ENCODE measurements at regions not wholly inside any gene's neighbourhood (a gene's known extent, or its start where the extent isn't known, plus 50 kb on each side); places are given as distances from the start of the nearest gene placed in this dataset.

- ChIA-PET POLR2A (ENCODE audit: unreplicated experiment) (interaction anchor here (0.5 to 0.6 kb wide), 2 partner anchors 29 to 155 kb away, joined by 3 to 8 read pairs; no protein-coding TSS in a partner anchor), CTCF (no interaction called here)
- no peaks in the 10 kb centered on the region for H4K20me1 ChIP-seq (ENCODE audit: insufficient read depth)
- TF ChIP-seq, protein P1, sequence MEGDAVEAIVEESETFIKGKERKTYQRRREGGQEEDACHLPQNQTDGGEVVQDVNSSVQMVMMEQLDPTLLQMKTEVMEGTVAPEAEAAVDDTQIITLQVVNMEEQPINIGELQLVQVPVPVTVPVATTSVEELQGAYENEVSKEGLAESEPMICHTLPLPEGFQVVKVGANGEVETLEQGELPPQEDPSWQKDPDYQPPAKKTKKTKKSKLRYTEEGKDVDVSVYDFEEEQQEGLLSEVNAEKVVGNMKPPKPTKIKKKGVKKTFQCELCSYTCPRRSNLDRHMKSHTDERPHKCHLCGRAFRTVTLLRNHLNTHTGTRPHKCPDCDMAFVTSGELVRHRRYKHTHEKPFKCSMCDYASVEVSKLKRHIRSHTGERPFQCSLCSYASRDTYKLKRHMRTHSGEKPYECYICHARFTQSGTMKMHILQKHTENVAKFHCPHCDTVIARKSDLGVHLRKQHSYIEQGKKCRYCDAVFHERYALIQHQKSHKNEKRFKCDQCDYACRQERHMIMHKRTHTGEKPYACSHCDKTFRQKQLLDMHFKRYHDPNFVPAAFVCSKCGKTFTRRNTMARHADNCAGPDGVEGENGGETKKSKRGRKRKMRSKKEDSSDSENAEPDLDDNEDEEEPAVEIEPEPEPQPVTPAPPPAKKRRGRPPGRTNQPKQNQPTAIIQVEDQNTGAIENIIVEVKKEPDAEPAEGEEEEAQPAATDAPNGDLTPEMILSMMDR (conservative IDR thresholded peaks at IDR 0.05) = no peak
- TF ChIP-seq EZH2 (IDR thresholded peaks at IDR 0.05; ENCODE audit: low read depth) = no peak
- H3K9me2 ChIP-seq (ENCODE audit: insufficient read depth) = no peaks in the 10 kb centered on the region
- no peaks in the 10 kb centered on the region for H3K4me1 ChIP-seq (replicated peaks; ENCODE audit: insufficient read depth)
- DNase-seq = no peak
- no peak overlapping the region for H3K4me3 ChIP-seq
- H3K9me3 ChIP-seq (ENCODE audit: insufficient read depth, low read depth) = no peaks in the 10 kb centered on the region; the same call in 1 of the 2 replicates
- no peaks in the 10 kb centered on the region for H3K79me2 ChIP-seq (ENCODE audit: low read depth)
- no peaks in the 10 kb centered on the region for H3K27me3 ChIP-seq (ENCODE audit: insufficient read depth, low read depth)
- no peak overlapping the region for H3K27ac ChIP-seq
- H3K4me2 ChIP-seq = no peak overlapping the region
- H3F3A ChIP-seq (ENCODE audit: insufficient read depth, low read depth) = no peaks in the 10 kb centered on the region
- no peaks in the 10 kb centered on the region for H3K36me3 ChIP-seq (ENCODE audit: low read depth)
- H2AFZ ChIP-seq = no peak overlapping the region
- intact Hi-C loops (cut with micrococcal nuclease; ENCODE audit: unreplicated experiment) = no loop called here
- BruUV-seq (replicated peaks) = no TSS peak
Measured at GRCh38 chr1:94683886-94684285, 136.3 kb upstream of the SLC44A3 start.

DNA sequence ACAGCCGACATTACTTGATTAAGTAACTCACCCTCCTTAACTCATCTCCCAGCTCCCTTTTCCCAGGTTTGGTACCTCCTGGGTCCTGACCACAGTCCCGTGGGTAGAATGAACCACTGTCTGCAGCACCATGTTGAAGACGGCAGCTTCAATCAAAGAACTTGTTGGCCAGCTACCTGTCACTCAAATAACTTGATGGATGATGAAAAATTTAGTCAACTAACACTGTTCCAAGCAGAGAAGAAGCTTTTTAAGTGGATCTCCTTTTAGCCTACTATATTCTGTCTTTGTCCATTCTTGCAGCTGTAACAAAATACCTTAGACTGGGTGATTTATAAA lies 138.4 kb upstream of the F3 start:
- H3K36me3 ChIP-seq (ENCODE audit: low read depth) = no peaks in the 10 kb centered on the region
- no peaks in the 10 kb centered on the region for H3F3A ChIP-seq (ENCODE audit: insufficient read depth, low read depth)
- CTCF ChIA-PET = no interaction called here
- DNase-seq = no peak
- intact Hi-C loops (cut with micrococcal nuclease; ENCODE audit: unreplicated experiment) = no loop called here
- no peaks in the 10 kb centered on the region; the same call in 1 of the 2 replicates for H3K9me3 ChIP-seq (ENCODE audit: insufficient read depth, low read depth)
- no peaks in the 10 kb centered on the region for H3K27me3 ChIP-seq (ENCODE audit: insufficient read depth, low read depth)
- no peak overlapping the region for H2AFZ ChIP-seq
- TF ChIP-seq, protein P1 (conservative IDR thresholded peaks at IDR 0.05) = no peak
- no peak for TF ChIP-seq EZH2 (IDR thresholded peaks at IDR 0.05; ENCODE audit: low read depth)
- no peaks in the 10 kb centered on the region for H3K4me1 ChIP-seq (replicated peaks; ENCODE audit: insufficient read depth)
- BruUV-seq (replicated peaks) = no TSS peak
- H3K9me2 ChIP-seq (ENCODE audit: insufficient read depth) = no peaks in the 10 kb centered on the region
- no peak overlapping the region for H3K4me3 ChIP-seq
- POLR2A ChIA-PET (ENCODE audit: unreplicated experiment) = interaction anchor here (0.5 to 0.6 kb wide), 2 partner anchors 94 to 99 kb away, joined by 3 to 4 read pairs; no protein-coding TSS in a partner anchor
- no peaks in the 10 kb centered on the region for H3K79me2 ChIP-seq (ENCODE audit: low read depth)
- H3K4me2 ChIP-seq = no peak overlapping the region
- H3K27ac ChIP-seq = no peak overlapping the region
- H4K20me1 ChIP-seq (ENCODE audit: insufficient read depth) = no peaks in the 10 kb centered on the region

GRCh38 chr1:94679332-94680038 lies 137.9 kb upstream of the F3 start:
- no peak for DNase-seq
- Histone ChIP-seq H3K79me2 (ENCODE audit: low read depth) (no peaks in the 10 kb centered on the region), H3K27me3 (ENCODE audit: insufficient read depth, low read depth) (no peaks in the 10 kb centered on the region), H2AFZ (no peak overlapping the region), H3K36me3 (ENCODE audit: low read depth) (no peaks in the 10 kb centered on the region), H4K20me1 (ENCODE audit: insufficient read depth) (no peaks in the 10 kb centered on the region), H3K9me2 (ENCODE audit: insufficient read depth) (no peaks in the 10 kb centered on the region), H3K27ac (no peak overlapping the region), H3K4me2 (no peak overlapping the region), H3F3A (ENCODE audit: insufficient read depth, low read depth) (no peaks in the 10 kb centered on the region), H3K4me3 (no peak overlapping the region), H3K4me1 (replicated peaks; ENCODE audit: insufficient read depth) (no peaks in the 10 kb centered on the region), H3K9me3 (ENCODE audit: insufficient read depth, low read depth) (no peaks in the 10 kb centered on the region; the same call in 1 of the 2 replicates)
- ChIA-PET POLR2A (ENCODE audit: unreplicated experiment) (interaction anchor here (0.5 kb wide), 1 partner anchor 99 kb away, joined by 3 read pairs; no protein-coding TSS in a partner anchor), CTCF (no interaction called here)
- no TSS peak for BruUV-seq (replicated peaks)
- intact Hi-C loops (cut with micrococcal nuclease; ENCODE audit: unreplicated experiment) = no loop called here
- TF ChIP-seq, protein P1 (conservative IDR thresholded peaks at IDR 0.05) = no peak
- no peak for TF ChIP-seq EZH2 (IDR thresholded peaks at IDR 0.05; ENCODE audit: low read depth)

Data from PC-9 (cell line).